HG03196 (cell line): ENCODE measurements at regions not wholly inside any gene's neighbourhood (a gene's known extent, or its start where the extent isn't known, plus 50 kb on each side); places are given as distances from the start of the nearest gene placed in this dataset.
"Not testable (repeated sequence)": the region's sequence is repeated elsewhere in the genome, so short reads cannot be mapped to it uniquely, and the experiment has no call there.

Experiments
- ATAC-seq: cut with Tn5 transposase; IDR thresholded peaks from one replicate; pipeline ENCODE4 v1.9.1; 2021; ENCODE audit not compliant: unreplicated experiment

DNA sequence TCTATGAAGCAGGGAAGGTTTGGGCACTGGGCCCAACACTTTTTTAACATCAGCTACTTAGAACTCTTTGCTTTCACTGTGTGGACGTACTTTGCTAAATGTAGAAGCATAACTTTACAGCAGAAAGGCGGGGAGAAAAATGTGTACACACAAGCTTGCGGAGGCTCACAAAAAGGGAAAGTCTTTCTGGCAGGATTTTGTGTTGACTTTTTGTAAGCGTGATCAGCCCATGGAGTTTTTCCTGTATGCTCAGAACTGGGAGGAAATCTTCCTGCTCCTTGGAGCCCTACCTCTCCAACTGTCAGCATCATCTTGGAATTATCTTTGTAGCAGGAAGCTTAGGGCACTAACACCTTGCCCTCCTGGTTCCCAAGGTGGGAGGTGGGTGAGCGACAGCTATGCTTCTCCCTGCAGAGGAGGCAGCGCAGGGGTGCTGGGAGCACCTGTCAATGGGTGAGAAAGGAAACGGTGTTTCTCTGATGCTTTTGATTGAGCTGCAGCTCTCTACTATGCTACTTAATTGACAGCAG is 321.9 kb downstream of the GADD45G start:
- ATAC-seq = no peak

- no peak for ATAC-seq
Measured at GRCh38 chr9:89928106-89928505, 323.3 kb downstream of the GADD45G start.

GRCh38 chr9:89928521-89929275 is 323.9 kb downstream of the GADD45G start:
- no peak for ATAC-seq

DNA sequence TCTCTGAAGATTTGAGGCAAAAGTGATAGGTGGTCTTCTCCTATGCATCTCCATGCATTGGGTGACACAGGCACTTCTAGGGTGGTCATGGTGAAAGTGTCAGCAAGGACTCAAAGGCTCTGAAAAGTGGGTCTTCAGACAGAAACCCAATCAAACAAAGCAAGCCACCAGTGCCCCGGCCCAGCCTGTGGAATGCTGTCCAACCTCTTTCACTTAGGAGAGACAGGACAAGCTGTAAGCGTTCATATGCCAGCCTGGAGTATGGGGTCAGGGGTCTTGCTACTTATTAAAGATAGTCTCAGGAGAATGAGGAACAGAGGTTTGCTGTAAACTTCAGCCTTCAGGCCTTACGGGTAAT is 324.5 kb downstream of the GADD45G start:
- no peak for ATAC-seq

DNA sequence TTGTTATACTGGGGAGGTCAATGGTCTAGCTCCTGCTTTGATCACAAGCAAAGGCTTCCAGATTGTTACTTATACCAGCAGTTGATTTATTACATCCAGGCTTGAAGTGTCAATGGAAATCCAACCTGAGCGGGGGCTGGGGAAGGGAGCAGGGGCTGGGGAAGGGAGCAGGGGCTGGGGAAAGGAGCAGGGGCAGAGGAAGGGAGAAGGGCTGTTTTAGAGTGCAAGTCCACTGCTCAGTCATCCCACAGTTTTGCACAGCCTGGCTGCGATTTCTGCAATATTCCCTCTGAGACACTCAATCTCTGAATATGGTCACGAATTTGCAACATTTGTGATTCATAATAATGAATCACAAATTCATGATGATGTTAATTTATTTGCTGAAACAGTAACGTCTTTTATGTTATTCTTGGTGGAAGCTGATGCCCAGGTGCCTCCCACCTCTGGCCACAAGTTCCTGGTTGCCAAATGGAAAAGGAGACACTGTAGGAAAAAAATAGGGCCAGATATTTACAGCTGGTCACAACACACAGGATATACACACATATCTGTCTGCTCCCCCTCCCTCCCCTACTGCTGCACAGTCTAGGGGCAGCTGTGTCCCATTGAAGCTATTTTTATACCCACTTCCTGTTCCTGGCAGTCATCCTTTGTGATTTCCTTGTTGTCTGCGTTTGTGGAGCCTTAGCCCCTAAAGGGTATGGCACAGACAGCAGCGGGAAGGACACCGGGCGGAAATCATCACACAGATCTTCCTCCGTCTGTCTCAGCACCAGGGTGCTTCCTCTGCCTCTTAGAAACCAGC is 325.1 kb downstream of the GADD45G start:
- no peak for ATAC-seq

DNA sequence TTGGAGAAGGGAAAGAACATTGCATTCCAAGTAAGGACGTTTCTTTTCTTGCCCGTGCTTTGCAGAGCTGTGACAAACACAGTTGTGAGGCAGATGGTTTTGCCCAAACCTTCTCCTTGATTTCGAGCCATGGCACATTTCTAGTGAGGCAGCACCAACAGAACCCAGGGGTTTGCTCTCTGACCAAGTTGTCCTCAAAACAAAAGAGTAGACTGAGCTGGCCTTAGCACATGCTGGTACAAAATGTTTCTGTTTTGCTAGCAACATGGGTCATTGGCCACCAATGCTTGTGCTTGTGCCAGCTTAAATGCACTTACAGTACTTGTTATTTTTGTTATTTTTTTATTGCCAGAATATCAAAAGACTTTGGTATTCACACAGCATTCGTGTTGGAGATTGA is 328.8 kb downstream of the GADD45G start:
- no peak for ATAC-seq

GRCh38 chr9:89935115-89935514 is 330.3 kb downstream of the GADD45G start:
- no peak for ATAC-seq

DNA sequence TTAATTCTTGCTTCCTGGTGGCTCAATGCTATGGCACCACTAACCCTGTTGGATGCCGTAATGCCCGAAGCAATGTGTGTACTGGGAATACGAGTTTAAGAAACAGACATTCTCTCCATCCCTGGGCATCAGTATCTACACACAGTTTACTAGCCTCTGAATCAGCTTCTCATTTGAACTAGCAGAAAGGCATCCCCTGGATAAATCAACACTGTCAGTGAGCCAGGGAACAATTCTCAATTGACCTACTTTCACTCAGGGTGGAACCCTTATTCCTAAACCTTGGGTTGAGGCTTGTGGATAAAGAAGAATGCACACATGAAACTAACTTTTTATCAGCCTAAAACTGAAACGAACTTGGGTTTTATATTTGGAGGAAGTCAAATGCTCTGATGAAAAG is 331.0 kb downstream of the GADD45G start:
- ATAC-seq = no peak

DNA sequence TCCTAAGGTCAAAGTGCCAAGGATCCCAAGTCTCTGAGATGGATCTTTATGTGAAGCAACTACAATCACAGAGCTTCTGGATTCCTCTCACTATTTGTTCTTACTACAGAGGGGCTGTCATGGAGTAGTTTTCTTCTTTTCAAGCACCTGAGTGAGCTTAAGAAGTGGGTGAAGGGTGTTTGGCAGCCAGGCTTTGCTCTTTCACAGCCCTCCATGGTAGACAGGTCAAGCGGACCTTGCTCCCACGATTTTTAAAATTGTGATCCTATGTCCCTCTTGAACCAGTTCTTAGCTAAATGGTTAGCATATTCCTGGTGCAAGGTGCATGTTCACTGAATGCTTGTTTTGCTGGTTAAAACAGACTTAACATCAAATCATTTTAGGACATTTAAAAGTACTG is 332.2 kb downstream of the GADD45G start:
- no peak for ATAC-seq

DNA sequence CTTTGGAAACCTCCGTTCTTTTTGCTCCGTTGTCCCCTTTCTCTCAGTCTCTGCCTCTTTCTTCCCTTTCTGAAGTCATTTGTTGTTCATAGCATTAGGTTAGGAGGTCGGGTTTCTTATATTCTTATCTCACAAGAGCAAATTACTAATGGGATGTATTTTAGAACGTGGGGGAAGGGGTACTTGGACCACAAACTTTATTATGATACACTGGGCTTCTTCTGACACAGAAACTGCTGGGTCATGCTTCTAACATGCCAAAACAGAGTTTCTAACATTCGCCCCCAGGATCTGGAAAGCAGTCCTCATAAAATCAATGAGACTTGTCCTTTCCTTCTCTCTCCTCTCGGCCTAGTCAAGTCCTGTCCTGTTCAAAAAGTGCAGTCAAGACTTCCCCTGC is 334.4 kb downstream of the GADD45G start:
- ATAC-seq = no peak

DNA sequence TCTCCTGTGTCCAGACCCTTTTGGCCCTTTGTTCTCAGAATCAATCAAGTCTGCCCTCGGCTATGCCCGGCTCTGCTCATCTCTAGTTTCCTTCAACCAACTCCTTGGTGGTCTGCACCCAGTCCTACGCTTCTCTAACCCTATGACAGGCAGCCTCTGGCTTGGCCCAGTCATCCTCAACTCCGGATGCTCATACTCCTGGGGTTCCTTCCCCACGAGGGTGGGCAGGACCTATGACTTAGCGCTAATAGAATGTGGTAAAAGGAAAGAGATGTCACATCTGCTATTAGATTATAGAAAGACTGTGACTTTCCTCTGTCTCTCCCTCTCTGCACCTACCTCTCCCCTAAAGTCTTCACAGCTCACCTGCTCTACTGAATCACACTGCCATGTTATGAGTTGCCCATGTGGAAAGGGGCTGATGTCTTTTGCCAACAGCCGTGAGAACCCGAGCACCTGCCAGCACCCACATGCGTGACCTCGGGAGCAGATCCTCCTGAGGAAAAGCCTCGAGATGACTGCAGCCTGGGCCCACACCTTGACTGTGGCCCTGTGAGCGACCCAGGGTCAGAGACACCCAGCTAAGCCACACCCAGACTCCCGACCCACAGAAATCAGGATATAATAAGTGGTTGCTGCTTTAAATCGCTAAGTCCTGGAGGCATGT is 334.9 kb downstream of the GADD45G start:
- ATAC-seq = no peak

DNA sequence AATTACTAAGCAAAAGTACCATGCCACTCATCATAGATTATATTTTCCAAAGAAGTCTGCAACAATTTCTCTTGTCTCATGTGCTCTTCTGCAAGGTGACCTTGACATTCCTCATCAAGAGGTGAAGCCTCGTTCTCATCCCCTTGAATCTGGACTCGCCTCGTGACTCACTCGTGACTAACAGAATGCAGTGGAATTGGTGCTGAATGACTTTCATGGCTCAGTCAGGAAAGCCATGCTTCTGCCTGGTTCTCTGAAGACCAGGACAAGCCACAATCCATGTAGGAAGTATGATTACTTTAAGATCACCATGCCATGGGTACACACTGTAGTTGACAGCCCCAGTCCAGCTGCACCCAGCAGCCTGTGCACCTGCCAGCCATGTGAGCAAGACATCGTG is 335.8 kb downstream of the GADD45G start:
- ATAC-seq = no peak

DNA sequence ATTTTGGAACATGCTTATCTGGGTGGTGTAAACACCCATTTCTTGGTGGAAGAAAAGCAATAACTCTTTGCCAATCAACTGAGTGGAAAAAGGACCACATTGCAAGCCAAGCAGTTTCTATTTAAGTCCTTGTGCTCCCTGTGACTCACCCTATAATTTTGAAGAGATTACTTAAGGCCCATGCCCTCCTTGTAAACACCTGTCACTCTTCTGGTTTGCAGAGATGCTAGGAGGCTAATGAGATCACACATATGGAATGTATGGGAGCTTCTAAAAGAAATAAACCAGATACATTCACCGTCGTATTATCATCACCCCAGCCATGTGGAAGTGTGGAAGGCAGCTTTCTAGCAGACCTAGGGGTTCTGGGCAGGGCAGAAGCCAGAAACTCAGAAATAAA is 337.1 kb downstream of the GADD45G start:
- ATAC-seq = no peak

DNA sequence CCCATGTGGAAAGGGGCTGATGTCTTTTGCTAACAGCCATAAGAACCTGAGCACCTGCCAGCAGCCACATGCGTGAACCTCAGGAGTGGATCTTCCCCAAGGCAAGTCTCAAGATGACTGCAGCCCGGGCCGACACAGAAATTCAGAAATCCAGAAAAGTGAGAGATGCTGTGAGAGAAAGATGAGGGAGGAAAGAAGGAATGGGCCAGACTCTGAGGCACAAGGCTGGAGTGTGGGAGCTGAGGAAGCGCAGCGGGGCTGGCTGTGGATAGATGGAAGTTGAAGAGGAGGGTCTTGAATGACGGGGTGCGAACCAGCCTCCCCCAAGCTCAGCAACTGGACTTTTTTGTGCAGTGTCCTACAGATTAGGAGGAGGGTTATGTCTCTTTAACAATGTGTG is 337.8 kb downstream of the GADD45G start:
- ATAC-seq = no peak

- ATAC-seq = no peak
Measured at GRCh38 chr9:89943309-89943708, 338.5 kb downstream of the GADD45G start.

GRCh38 chr9:89943728-89944127 is 338.9 kb downstream of the GADD45G start:
- ATAC-seq = no peak

DNA sequence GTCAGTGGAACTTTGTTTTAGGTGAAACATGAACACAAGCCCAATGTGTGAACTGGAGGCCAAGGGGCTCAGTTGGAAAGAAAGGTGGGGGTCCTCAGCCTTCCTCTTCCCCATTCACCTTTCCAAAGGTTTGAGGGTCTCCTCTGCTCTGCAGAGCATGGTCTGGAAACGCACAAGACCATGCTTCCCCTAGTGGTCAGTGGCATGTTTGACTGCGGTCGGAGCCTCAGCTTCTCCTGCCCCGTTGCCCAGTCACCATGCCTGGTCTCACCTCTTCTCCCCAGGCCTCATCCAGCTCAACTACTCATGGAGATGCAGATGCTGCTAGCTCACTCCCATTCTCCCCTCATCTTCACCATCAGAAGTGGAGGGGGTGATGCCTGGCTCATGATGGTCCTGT is 340.3 kb downstream of the GADD45G start:
- ATAC-seq = no peak

DNA sequence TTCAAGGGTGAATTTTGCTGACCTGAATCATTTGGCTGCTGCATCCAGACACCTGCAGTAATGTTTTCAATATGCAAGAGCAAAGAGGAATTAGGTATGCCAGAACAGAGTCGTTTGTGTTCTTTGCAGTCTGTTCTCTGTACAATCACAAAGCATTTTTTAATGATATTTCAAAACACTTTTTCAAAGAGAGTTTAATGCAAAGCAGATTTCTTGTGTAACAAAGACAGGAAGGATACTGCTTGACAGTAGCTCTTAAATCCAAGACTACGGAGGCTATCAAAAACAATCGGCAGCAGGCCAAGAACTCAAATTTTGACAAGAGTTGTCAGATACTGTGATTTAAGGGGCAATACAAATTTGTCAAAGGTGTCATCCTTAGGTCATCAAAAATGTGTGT is 341.9 kb downstream of the GADD45G start:
- no peak for ATAC-seq

- ATAC-seq = no peak
Measured at GRCh38 chr9:89949111-89949510, 344.3 kb downstream of the GADD45G start.

- no peak for ATAC-seq
Measured at GRCh38 chr9:89951675-89952074, 346.9 kb downstream of the GADD45G start.

DNA sequence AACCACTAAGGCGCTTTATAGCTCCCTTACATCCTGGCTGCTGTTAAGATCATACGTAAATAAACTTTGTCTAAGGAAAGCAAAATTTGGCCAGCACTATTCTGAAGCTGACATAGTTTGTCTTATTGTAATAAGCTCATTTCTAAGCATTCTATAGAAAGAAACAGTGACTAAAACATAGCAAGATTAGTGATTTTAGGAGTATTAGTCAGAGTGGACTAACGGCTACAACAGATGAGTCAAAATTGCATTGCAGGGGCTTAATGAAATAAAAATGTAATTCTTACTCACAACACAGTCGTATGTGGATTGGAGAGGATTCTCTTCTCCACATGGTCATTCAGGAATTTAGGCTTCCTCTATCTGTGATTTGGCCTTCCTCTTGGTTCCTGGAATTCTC is 347.6 kb downstream of the GADD45G start:
- no peak for ATAC-seq

GRCh38 chr9:89953263-89953662 is 348.5 kb downstream of the GADD45G start:
- not testable (repeated sequence) for ATAC-seq
